Right atrium auricular region (tissue), 2 donors: ENCODE measurements at regions not wholly inside any gene's neighbourhood (a gene's known extent, or its start where the extent isn't known, plus 50 kb on each side); places are given as distances from the start of the nearest gene placed in this dataset.
A peak's percentile ranks its signal among the peaks of the same experiment; 100 is the strongest.

Experiments
- DNase-seq: peaks from one replicate; pipeline ENCODE4 v3.0.0-alpha.2; 2019; ENCODE audit warnings: low spot score
- H3K27ac ChIP-seq, 2 donors: fragments of 200-600 bp; sonication (generic); 1 replicate in 1 of 2; 2 replicates in 1 of 2; pipeline ENCODE4 v1.5.1; 2016 to 2019
- H3K27me3 ChIP-seq, 2 donors: fragments of 200-600 bp; sonication (generic); one replicate each; pipeline versions ENCODE4 v1.5.1 to v1.6.0; 2017 to 2019
- H3K36me3 ChIP-seq: fragments of 200-600 bp; sonication (generic); one replicate; pipeline ENCODE4 v1.5.1; 2016
- H3K4me1 ChIP-seq, 2 donors: fragments of 200-600 bp; sonication (generic); one replicate each; pipeline versions ENCODE4 v1.5.1 to v1.6.0; 2017 to 2019
- H3K4me3 ChIP-seq, 2 donors: fragments of 200-600 bp; sonication (generic); 1 replicate in 1 of 2; 2 replicates in 1 of 2; pipeline ENCODE4 v1.5.1; 2017 to 2019; ENCODE audit warnings: mild to moderate bottlenecking in 1 of 2, moderate library complexity in 1 of 2
- H3K9me3 ChIP-seq, 2 donors: fragments of 200-600 bp; sonication (generic); one replicate each; pipeline ENCODE4 v1.5.1; 2019
- CTCF ChIP-seq, 2 donors: fragments of 200-600 bp; sonication (generic); IDR thresholded peaks; one replicate each; pipeline ENCODE4 v1.5.1; 2019; ENCODE audit warnings: antibody characterized with exemption in 2 of 2

- TF ChIP-seq CTCF (IDR thresholded peaks at IDR 0.05), result no peak
- Histone ChIP-seq H3K27ac (no peak overlapping the region), H3K9me3 (no peaks in the 10 kb centered on the region)
Observed at GRCh38 chr6:15824811-15825210, 162.0 kb upstream of the DTNBP1 start.

GRCh38 chr6:15823838-15824414 is 161.1 kb upstream of the DTNBP1 start:
- Histone ChIP-seq H3K4me3 (no peak overlapping the region), H3K4me1 (peaks cover 0 to 20% of the 10 kb centered on the region in 2 donors), H3K9me3 (no peaks in the 10 kb centered on the region), H3K36me3 (no peaks in the 10 kb centered on the region), H3K27ac (no peak overlapping the region), H3K27me3 (no peaks in the 10 kb centered on the region)
- TF ChIP-seq CTCF (IDR thresholded peaks at IDR 0.05), result no peak
- no peak for DNase-seq

More at GRCh38 chr6:15824811-15825210, 162.0 kb upstream of the DTNBP1 start:
- H3K4me1 ChIP-seq, result peaks cover 0 to 20% of the 10 kb centered on the region in 2 donors
- DNase-seq, result no peak
- no peaks in the 10 kb centered on the region for H3K36me3 ChIP-seq
- H3K4me3 ChIP-seq, result no peak overlapping the region
- H3K27me3 ChIP-seq, result no peaks in the 10 kb centered on the region

- no peaks in the 10 kb centered on the region for H3K36me3 ChIP-seq
- H3K9me3 ChIP-seq, result no peaks in the 10 kb centered on the region
- no peak overlapping the region for H3K27ac ChIP-seq
- H3K4me3 ChIP-seq, result no peak overlapping the region
- no peak for DNase-seq
- TF ChIP-seq CTCF (IDR thresholded peaks at IDR 0.05), result no peak
- no peaks in the 10 kb centered on the region for H3K27me3 ChIP-seq
- H3K4me1 ChIP-seq, result peaks cover 0 to 20% of the 10 kb centered on the region in 2 donors
Observed at GRCh38 chr6:15822835-15823234, 160.0 kb upstream of the DTNBP1 start.

- no peak overlapping the region for H3K4me3 ChIP-seq
- H3K4me1 ChIP-seq, result peaks cover 0 to 20% of the 10 kb centered on the region in 2 donors
- peak overlapping the region; percentile 42 to 60 for H3K27ac ChIP-seq
- TF ChIP-seq CTCF (IDR thresholded peaks at IDR 0.05), result no peak
- DNase-seq, result no peak
- H3K9me3 ChIP-seq, result no peaks in the 10 kb centered on the region
- no peaks in the 10 kb centered on the region for H3K27me3 ChIP-seq
- H3K36me3 ChIP-seq, result no peaks in the 10 kb centered on the region
Observed at GRCh38 chr6:15819841-15820240, 157.0 kb upstream of the DTNBP1 start.

- TF ChIP-seq CTCF (IDR thresholded peaks at IDR 0.05), result no peak
- peaks cover 0 to 20% of the 10 kb centered on the region in 2 donors for H3K4me1 ChIP-seq
- H3K36me3 ChIP-seq, result no peaks in the 10 kb centered on the region
- no peak overlapping the region for H3K4me3 ChIP-seq
- H3K27ac ChIP-seq, result peak overlapping the region in 1 of 2 donors; percentile 60
- no peaks in the 10 kb centered on the region for H3K27me3 ChIP-seq
- no peak for DNase-seq
- no peaks in the 10 kb centered on the region for H3K9me3 ChIP-seq
Observed at GRCh38 chr6:15819226-15819625, 156.4 kb upstream of the DTNBP1 start.

- TF ChIP-seq CTCF (IDR thresholded peaks at IDR 0.05), result no peak
- Histone ChIP-seq H3K36me3 (no peaks in the 10 kb centered on the region), H3K4me3 (no peak overlapping the region), H3K4me1 (peaks cover 0 to 16% of the 10 kb centered on the region in 2 donors), H3K27me3 (no peaks in the 10 kb centered on the region), H3K27ac (no peak overlapping the region), H3K9me3 (no peaks in the 10 kb centered on the region)
- no peak for DNase-seq
Observed at GRCh38 chr6:15818491-15818890, 155.7 kb upstream of the DTNBP1 start.
